Suprapubic skin (tissue), 4 donors: ENCODE measurements at regions not wholly inside any gene's neighbourhood (a gene's known extent, or its start where the extent isn't known, plus 50 kb on each side); places are given as distances from the start of the nearest gene placed in this dataset.
A peak's percentile ranks its signal among the peaks of the same experiment; 100 is the strongest.

ENCODE experiments used
- DNase-seq, 2 donors: peaks; one replicate each; pipeline ENCODE4 v3.0.0-alpha.2; 2019; ENCODE audit warnings: low spot score in 2 of 2
- H3K27ac ChIP-seq: fragments of 200-600 bp; sonication (generic); one replicate; pipeline ENCODE4 v1.5.1; 2019
- H3K27me3 ChIP-seq: fragments of 200-600 bp; sonication (generic); one replicate; pipeline ENCODE4 v1.5.1; 2019
- H3K36me3 ChIP-seq: fragments of 200-600 bp; sonication (generic); one replicate; pipeline ENCODE4 v1.5.1; 2019
- H3K4me1 ChIP-seq: fragments of 200-600 bp; sonication (generic); one replicate; pipeline ENCODE4 v1.5.1; 2019
- H3K4me3 ChIP-seq: fragments of 200-600 bp; sonication (generic); one replicate; pipeline ENCODE4 v1.5.1; 2019; ENCODE audit warnings: mild to moderate bottlenecking
- H3K9me3 ChIP-seq: fragments of 200-600 bp; sonication (generic); one replicate; pipeline ENCODE4 v1.5.1; 2019
- CTCF ChIP-seq, 2 donors: fragments of 200-600 bp in 1 of 2; fragments of 450-650 bp in 1 of 2; sonication (generic) in 1 of 2; IDR thresholded peaks; one replicate each; pipeline ENCODE4 v1.5.1; 2016 to 2019; ENCODE audit warnings: antibody characterized with exemption in 2 of 2, mild to moderate bottlenecking in 1 of 2, moderate library complexity in 1 of 2
- EP300 ChIP-seq: sonication (generic); formaldehyde crosslinking; IDR thresholded peaks from one replicate; pipeline ENCODE4 v1.6.1; 2017; ENCODE audit warnings: antibody characterized with exemption
- POLR2A ChIP-seq, 2 donors: fragments of 450-650 bp; IDR thresholded peaks; one replicate each; pipeline ENCODE4 v1.6.1; 2017; ENCODE audit warnings: antibody characterized with exemption in 2 of 2, mild to moderate bottlenecking in 2 of 2, moderate library complexity in 2 of 2
- POLR2AphosphoS5 ChIP-seq, 3 donors: sonication (generic); formaldehyde crosslinking; IDR thresholded peaks; one replicate each; pipeline ENCODE4 v1.6.1; 2017; ENCODE audit warnings: antibody characterized with exemption in 3 of 3
- WGBS: methylation state at CpG from one replicate; pipeline ENCODE4 v1.1.5; 2018; 5-methylcytosine and 5-hydroxymethylcytosine counted together

GRCh38 chr11:25980091-25980490 is 351.8 kb upstream of the ANO3 start:
- H3K27me3 ChIP-seq = no peaks in the 10 kb centered on the region
- WGBS = 65% methylated on average over 4 of the region's 4 CpGs

GRCh38 chr11:25981998-25982397 is 349.9 kb upstream of the ANO3 start:
- peak; percentile 23 to 27 for TF ChIP-seq CTCF (IDR thresholded peaks at IDR 0.05)
- no peak for TF ChIP-seq POLR2A (IDR thresholded peaks at IDR 0.05)
- Histone ChIP-seq H3K9me3 (no peaks in the 10 kb centered on the region), H3K4me3 (no peak overlapping the region), H3K27ac (no peak overlapping the region), H3K36me3 (no peaks in the 10 kb centered on the region), H3K27me3 (no peaks in the 10 kb centered on the region), H3K4me1 (no peaks in the 10 kb centered on the region)
- no peak for DNase-seq
- WGBS = 0% methylated on average over 4 of the region's 4 CpGs

More at GRCh38 chr11:25980091-25980490, 351.8 kb upstream of the ANO3 start:
- TF ChIP-seq POLR2A (IDR thresholded peaks at IDR 0.05) (no peak), EP300 (no peak), CTCF (IDR thresholded peaks at IDR 0.05) (no peak), POLR2AphosphoS5 (IDR thresholded peaks at IDR 0.05) (no peak)
- H3K4me1 ChIP-seq = no peaks in the 10 kb centered on the region
- no peaks in the 10 kb centered on the region for H3K9me3 ChIP-seq
- H3K36me3 ChIP-seq = no peaks in the 10 kb centered on the region
- no peak overlapping the region for H3K27ac ChIP-seq
- no peak for DNase-seq
- no peak overlapping the region for H3K4me3 ChIP-seq

- no peaks in the 10 kb centered on the region for H3K9me3 ChIP-seq
- H3K27me3 ChIP-seq = no peaks in the 10 kb centered on the region
- H3K27ac ChIP-seq = no peak overlapping the region
- TF ChIP-seq CTCF (IDR thresholded peaks at IDR 0.05) (no peak), POLR2A (IDR thresholded peaks at IDR 0.05) (no peak), POLR2AphosphoS5 (IDR thresholded peaks at IDR 0.05) (no peak), EP300 (no peak)
- no peak overlapping the region for H3K4me3 ChIP-seq
- WGBS = 85% methylated on average over 3 of the region's 3 CpGs
- H3K36me3 ChIP-seq = no peaks in the 10 kb centered on the region
- no peak for DNase-seq
- no peaks in the 10 kb centered on the region for H3K4me1 ChIP-seq
Measured at GRCh38 chr11:25983280-25983679, 348.6 kb upstream of the ANO3 start.

GRCh38 chr11:25988178-25988577 is 343.8 kb upstream of the ANO3 start:
- Histone ChIP-seq H3K4me1 (no peaks in the 10 kb centered on the region), H3K4me3 (no peak overlapping the region), H3K27me3 (no peaks in the 10 kb centered on the region), H3K36me3 (no peaks in the 10 kb centered on the region), H3K27ac (no peak overlapping the region), H3K9me3 (no peaks in the 10 kb centered on the region)
- TF ChIP-seq EP300 = no peak
- DNase-seq = no peak
- WGBS = 12% methylated on average over 2 of the region's 2 CpGs

GRCh38 chr11:25990406-25990805 is 341.5 kb upstream of the ANO3 start:
- H3K27me3 ChIP-seq = no peaks in the 10 kb centered on the region
- no peak for DNase-seq
- H3K4me3 ChIP-seq = no peak overlapping the region
- WGBS = 70% methylated on average over 3 of the region's 3 CpGs
- H3K9me3 ChIP-seq = no peaks in the 10 kb centered on the region
- H3K36me3 ChIP-seq = no peaks in the 10 kb centered on the region
- TF ChIP-seq POLR2AphosphoS5 (IDR thresholded peaks at IDR 0.05) (no peak), CTCF (IDR thresholded peaks at IDR 0.05) (no peak), POLR2A (IDR thresholded peaks at IDR 0.05) (no peak), EP300 (no peak)
- H3K4me1 ChIP-seq = no peaks in the 10 kb centered on the region
- H3K27ac ChIP-seq = no peak overlapping the region

- DNase-seq = no peak
- H3K27ac ChIP-seq = no peak overlapping the region
- no peak for TF ChIP-seq CTCF (IDR thresholded peaks at IDR 0.05)
- TF ChIP-seq EP300 = no peak
- no peak for TF ChIP-seq POLR2A (IDR thresholded peaks at IDR 0.05)
- TF ChIP-seq POLR2AphosphoS5 (IDR thresholded peaks at IDR 0.05) = no peak
- no peaks in the 10 kb centered on the region for H3K4me1 ChIP-seq
- no peaks in the 10 kb centered on the region for H3K9me3 ChIP-seq
- 83% methylated on average over 2 of the region's 2 CpGs for whole genome bisulfite sequencing
- no peak overlapping the region for H3K4me3 ChIP-seq
- H3K36me3 ChIP-seq = no peaks in the 10 kb centered on the region
- H3K27me3 ChIP-seq = no peaks in the 10 kb centered on the region
Measured at GRCh38 chr11:25991476-25991875, 340.5 kb upstream of the ANO3 start.
